GM12878 (cell line): ENCODE measurements at regions not wholly inside any gene's neighbourhood (a gene's known extent, or its start where the extent isn't known, plus 50 kb on each side); places are given as distances from the start of the nearest gene placed in this dataset.

Source experiments
- ATAC-seq: fragments of 200-7000 bp; cut with Tn5 transposase; 3 replicates; pipeline ENCODE4 v1.9.1; 2020; ENCODE audit warnings: mild to moderate bottlenecking, moderate library complexity
- BruUV-seq: library from RNA; stranded (reverse); fragments of 400-500 nt; replicated peaks from 2 replicates; lab custom pipeline; 2021; lab: Mats Ljungman, UMichigan
- CTCF ChIA-PET: fragments of 300-600 bp; sonication (Branson Sonifier 250); formaldehyde crosslinking; extraction: SDS; loops from one replicate; lab custom pipeline; 2021; ENCODE audit warnings: inconsistent platforms; lab: Yijun Ruan, JAX
- POLR2A ChIA-PET: fragments of 350-600 bp; formaldehyde crosslinking; extraction: SDS; loops from one replicate; lab custom pipeline; 2021; ENCODE audit warnings: inconsistent platforms; lab: Charles Lee
- RAD21 ChIA-PET: fragments of 300-600 bp; sonication (Branson Sonifier 250); formaldehyde crosslinking; loops from one replicate; lab custom pipeline; 2023; ENCODE audit warnings: antibody characterized with exemption; ENCODE audit not compliant: unreplicated experiment; lab: Charles Lee
- SMC1A ChIA-PET: fragments of 300-600 bp; sonication (Branson Sonifier 250); formaldehyde crosslinking; loops from one replicate; lab custom pipeline; 2023; ENCODE audit not compliant: unreplicated experiment, uncharacterized antibody; lab: Charles Lee
- DNase-seq: peaks from one replicate; pipeline ENCODE4 v3.0.0-alpha.2; 2011; ENCODE audit warnings: low read depth, low spot score
- FAIRE-seq: peaks from 3 replicates; lab custom pipeline; 2011; peaks lifted over from hg19 to GRCh38; lab: Jason Lieb, UNC
- H2AFZ ChIP-seq: 2 replicates; pipeline ENCODE4 v1.6.0; 2011; ENCODE audit warnings: low read depth, low read length, control low read depth; ENCODE audit not compliant: control insufficient read depth
- H3K27ac ChIP-seq: 2 replicates; pipeline ENCODE4 v1.5.1; 2011; ENCODE audit warnings: control low read depth; ENCODE audit not compliant: control insufficient read depth, insufficient read depth
- H3K27me3 ChIP-seq, 2 experiments: replicated peaks in 1 of 2; 2 replicates each; pipeline versions ENCODE4 v1.6.0 to v1.6.1; 2011; ENCODE audit warnings: low read length in 1 of 2; ENCODE audit not compliant: control insufficient read depth in 2 of 2, insufficient read depth in 2 of 2
- H3K36me3 ChIP-seq, 2 experiments: 2 replicates each; pipeline ENCODE4 v1.5.1; 2011; ENCODE audit warnings: low read length in 1 of 2; ENCODE audit not compliant: control insufficient read depth in 2 of 2, insufficient read depth in 2 of 2
- H3K4me1 ChIP-seq: 2 replicates; pipeline ENCODE4 v1.6.1; 2011; ENCODE audit warnings: mild to moderate bottlenecking, low read length, moderate library complexity, mixed read lengths; ENCODE audit not compliant: control insufficient read depth, insufficient read depth
- H3K4me2 ChIP-seq: 2 replicates; pipeline ENCODE4 v1.6.0; 2011; ENCODE audit warnings: control low read depth; ENCODE audit not compliant: control insufficient read depth, insufficient read depth
- H3K4me3 ChIP-seq: fragments of 200-600 bp; sonication (generic); 2 replicates; pipeline ENCODE4 v1.5.1; 2016
- H3K79me2 ChIP-seq: 2 replicates; pipeline ENCODE4 v1.6.0; 2011; ENCODE audit warnings: low read length; ENCODE audit not compliant: control insufficient read depth, insufficient read depth
- H3K9ac ChIP-seq: 2 replicates; pipeline ENCODE4 v1.8.0; 2011; ENCODE audit warnings: low read length, control low read depth, mixed read lengths; ENCODE audit not compliant: control insufficient read depth, insufficient read depth
- H3K9me3 ChIP-seq: replicated peaks from 3 replicates; pipeline ENCODE4 v1.5.1; 2011; ENCODE audit warnings: mild to moderate bottlenecking, low read length; ENCODE audit not compliant: control insufficient read depth, insufficient read depth
- H4K20me1 ChIP-seq: 2 replicates; pipeline ENCODE4 v1.6.0; 2011; ENCODE audit not compliant: control insufficient read depth, insufficient read depth
- FOXK2 ChIP-seq: fragments of 450-650 bp; IDR thresholded peaks from 2 replicates; pipeline ENCODE4 v1.6.1; 2017; ENCODE audit warnings: mild to moderate bottlenecking, moderate library complexity
- HCFC1 ChIP-seq: fragments of 150-350 bp; IDR thresholded peaks from 2 replicates; pipeline ENCODE4 v1.6.1; 2014; ENCODE audit warnings: low read length
- MYC ChIP-seq: IDR thresholded peaks from 2 replicates; pipeline ENCODE4 v1.6.1; 2011; ENCODE audit warnings: mild to moderate bottlenecking, low read length, moderate library complexity, inconsistent platforms; ENCODE audit not compliant: insufficient read depth, insufficient replicate concordance, insufficient read length, severe bottlenecking
- RAD21 ChIP-seq: IDR thresholded peaks from 2 replicates; pipeline ENCODE4 v1.6.1; 2011; ENCODE audit warnings: mild to moderate bottlenecking, low read depth, low read length, moderate library complexity; ENCODE audit not compliant: insufficient read depth
- RFX5 ChIP-seq: IDR thresholded peaks from 2 replicates; pipeline ENCODE4 v1.6.1; 2011; ENCODE audit warnings: low read depth, low read length, improper control_type of control experiment
- RUNX3 ChIP-seq: IDR thresholded peaks from 2 replicates; pipeline ENCODE4 v1.6.1; 2012; ENCODE audit warnings: low read length, inconsistent platforms
- SMAD5 ChIP-seq: IDR thresholded peaks from 2 replicates; pipeline ENCODE4 v1.6.1; 2016; ENCODE audit warnings: antibody characterized with exemption, low read depth
- STAT1 ChIP-seq: fragments of 450-650 bp; conservative IDR thresholded peaks from 2 replicates; pipeline ENCODE4 v1.6.1; 2014; ENCODE audit warnings: antibody characterized with exemption, mild to moderate bottlenecking
- TARDBP ChIP-seq: IDR thresholded peaks from 2 replicates; pipeline ENCODE4 v1.6.1; 2016; ENCODE audit warnings: borderline replicate concordance
- YBX1 ChIP-seq: fragments of 450-650 bp; IDR thresholded peaks from 2 replicates; pipeline ENCODE4 v1.6.1; 2016; ENCODE audit warnings: antibody characterized with exemption
- ZNF217 ChIP-seq: fragments of 450-650 bp; IDR thresholded peaks from 2 replicates; pipeline ENCODE4 v1.6.1; 2017; ENCODE audit warnings: antibody characterized with exemption, mild to moderate bottlenecking
- WGBS: methylation state at CpG from one replicate; pipeline ENCODE4 v1.1.6; 2016; ENCODE audit warnings: low lambda C conversion rate; ENCODE audit not compliant: insufficient replicate concordance, insufficient coverage; ENCODE audit errors: missing lambda C conversion rate; 5-methylcytosine and 5-hydroxymethylcytosine counted together
- in situ Hi-C: fragments of 300-500 bp; cut with MboI; formaldehyde crosslinking; loops from 9 replicates; pipeline ENCODE4 v1.14.3; 2018; ENCODE audit warnings: mixed read lengths
- intact Hi-C: fragments of 100-400 bp; cut with micrococcal nuclease; formaldehyde crosslinking; loops from one replicate; pipeline ENCODE4 v1.14.2; 2022; ENCODE audit not compliant: unreplicated experiment
- TF ChIP-seq, protein P1 (sequence below): fragments of 450-650 bp; IDR thresholded peaks from 2 replicates; pipeline ENCODE4 v1.6.1; 2014; ENCODE audit warnings: mild to moderate bottlenecking
- TF ChIP-seq, protein P2 (sequence below): fragments of 450-650 bp; formaldehyde crosslinking; IDR thresholded peaks from 2 replicates; pipeline ENCODE4 v1.4.0; 2022; ENCODE audit warnings: mild to moderate bottlenecking, moderate library complexity
- TF ChIP-seq, protein P3 (sequence below), 3 experiments: IDR thresholded peaks in 2 of 3; conservative IDR thresholded peaks in 1 of 3; 2 replicates each; pipeline ENCODE4 v1.5.1; 2011; ENCODE audit warnings: low read depth in 3 of 3, low read length in 3 of 3, mild to moderate bottlenecking in 3 of 3, control low read depth in 2 of 3, moderate library complexity in 2 of 3, inconsistent platforms in 1 of 3, mixed read lengths in 1 of 3; ENCODE audit not compliant: control insufficient read depth in 2 of 3, insufficient read depth in 1 of 3; ENCODE audit errors: extremely low read depth in 1 of 3
- TF ChIP-seq, protein P4 (sequence below): fragments of 450-650 bp; IDR thresholded peaks from 2 replicates; pipeline ENCODE4 v1.6.1; 2017; ENCODE audit warnings: mild to moderate bottlenecking

DNA sequence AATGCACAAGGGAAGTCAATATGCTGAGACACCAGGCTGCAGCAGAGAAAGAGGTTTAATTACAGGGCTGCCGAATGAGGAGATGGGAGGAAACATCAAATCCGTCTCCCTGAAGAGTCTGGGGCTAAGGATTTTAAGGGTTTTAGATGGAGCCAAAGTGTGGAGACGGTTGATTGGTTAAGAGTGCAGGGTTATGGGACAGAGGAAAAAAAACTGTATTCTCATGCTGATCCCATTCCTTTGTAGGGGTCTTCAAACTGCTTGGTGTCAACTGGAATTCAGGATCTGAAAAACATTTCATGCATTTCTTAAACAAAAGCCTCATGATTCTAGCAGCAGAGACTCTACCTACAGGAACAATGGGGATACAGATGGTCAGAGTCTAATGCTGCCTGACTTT, 96.1 kb upstream of the SYNDIG1 start (continued):
- TF ChIP-seq, protein P1, sequence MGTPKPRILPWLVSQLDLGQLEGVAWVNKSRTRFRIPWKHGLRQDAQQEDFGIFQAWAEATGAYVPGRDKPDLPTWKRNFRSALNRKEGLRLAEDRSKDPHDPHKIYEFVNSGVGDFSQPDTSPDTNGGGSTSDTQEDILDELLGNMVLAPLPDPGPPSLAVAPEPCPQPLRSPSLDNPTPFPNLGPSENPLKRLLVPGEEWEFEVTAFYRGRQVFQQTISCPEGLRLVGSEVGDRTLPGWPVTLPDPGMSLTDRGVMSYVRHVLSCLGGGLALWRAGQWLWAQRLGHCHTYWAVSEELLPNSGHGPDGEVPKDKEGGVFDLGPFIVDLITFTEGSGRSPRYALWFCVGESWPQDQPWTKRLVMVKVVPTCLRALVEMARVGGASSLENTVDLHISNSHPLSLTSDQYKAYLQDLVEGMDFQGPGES: no peak
- TF ChIP-seq RAD21 (no peak), MYC (no peak), YBX1 (no peak), STAT1 (no peak)
- TF ChIP-seq, protein P2, sequence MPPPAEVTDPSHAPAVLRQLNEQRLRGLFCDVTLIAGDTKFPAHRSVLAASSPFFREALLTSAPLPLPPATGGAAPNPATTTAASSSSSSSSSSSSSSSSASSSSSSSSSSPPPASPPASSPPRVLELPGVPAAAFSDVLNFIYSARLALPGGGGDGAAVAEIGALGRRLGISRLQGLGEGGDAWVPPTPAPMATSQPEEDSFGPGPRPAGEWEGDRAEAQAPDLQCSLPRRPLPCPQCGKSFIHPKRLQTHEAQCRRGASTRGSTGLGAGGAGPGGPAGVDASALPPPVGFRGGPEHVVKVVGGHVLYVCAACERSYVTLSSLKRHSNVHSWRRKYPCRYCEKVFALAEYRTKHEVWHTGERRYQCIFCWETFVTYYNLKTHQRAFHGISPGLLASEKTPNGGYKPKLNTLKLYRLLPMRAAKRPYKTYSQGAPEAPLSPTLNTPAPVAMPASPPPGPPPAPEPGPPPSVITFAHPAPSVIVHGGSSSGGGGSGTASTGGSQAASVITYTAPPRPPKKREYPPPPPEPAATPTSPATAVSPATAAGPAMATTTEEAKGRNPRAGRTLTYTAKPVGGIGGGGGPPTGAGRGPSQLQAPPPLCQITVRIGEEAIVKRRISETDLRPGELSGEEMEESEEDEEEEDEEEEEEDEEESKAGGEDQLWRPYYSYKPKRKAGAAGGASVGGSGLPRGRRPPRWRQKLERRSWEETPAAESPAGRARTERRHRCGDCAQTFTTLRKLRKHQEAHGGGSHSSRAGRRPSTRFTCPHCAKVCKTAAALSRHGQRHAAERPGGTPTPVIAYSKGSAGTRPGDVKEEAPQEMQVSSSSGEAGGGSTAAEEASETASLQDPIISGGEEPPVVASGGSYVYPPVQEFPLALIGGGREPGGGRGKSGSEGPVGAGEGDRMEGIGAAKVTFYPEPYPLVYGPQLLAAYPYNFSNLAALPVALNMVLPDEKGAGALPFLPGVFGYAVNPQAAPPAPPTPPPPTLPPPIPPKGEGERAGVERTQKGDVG (CRISPR knock-in tag): no peak

DNA sequence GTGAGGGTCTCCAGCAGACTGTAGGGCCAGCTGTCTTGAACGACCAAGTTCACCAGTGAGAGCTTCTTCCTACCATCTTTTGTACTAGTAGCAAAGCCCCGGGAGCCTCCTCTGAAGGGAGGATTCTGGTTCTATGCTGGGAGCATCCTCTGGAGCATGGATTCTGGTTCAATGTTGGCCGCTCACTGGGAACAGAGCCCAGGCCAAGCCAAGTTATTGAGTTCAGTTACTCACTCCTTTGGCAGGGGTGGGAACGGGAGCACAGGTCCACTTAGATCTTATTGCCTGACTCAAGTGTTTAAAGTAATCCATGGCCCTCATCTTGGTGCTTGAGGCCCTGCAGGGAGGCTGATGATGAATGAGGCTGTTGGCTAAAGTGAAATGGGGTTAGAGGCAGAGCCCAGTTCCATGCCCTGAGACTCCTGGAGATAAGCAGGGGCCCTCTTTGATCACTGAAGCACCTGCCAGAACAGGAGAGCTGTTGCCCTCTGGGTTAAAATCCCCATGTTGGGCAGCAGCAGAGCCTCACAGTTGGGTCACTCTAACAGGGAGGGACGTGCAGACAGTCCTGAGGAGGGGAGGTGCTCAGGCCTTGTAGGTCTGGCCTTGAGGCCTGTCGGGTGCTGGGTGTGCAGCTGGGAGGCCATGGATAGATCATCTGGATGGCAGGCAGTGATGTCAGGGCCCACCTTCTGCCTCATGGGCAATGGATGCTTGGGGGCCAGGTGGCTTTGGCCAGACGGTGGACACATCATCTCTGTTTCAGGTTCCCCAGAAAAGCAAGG, 98.3 kb upstream of the SYNDIG1 start:
- ATAC-seq: no peak
- no peaks in the 10 kb centered on the region; the same call in 2 of the 3 replicates for H3K9me3 ChIP-seq
- no peaks in the 10 kb centered on the region for H3K27me3 ChIP-seq
- H3K4me2 ChIP-seq: no peak overlapping the region
- H3K4me3 ChIP-seq: no peak overlapping the region
- ChIA-PET POLR2A (no interaction called here), SMC1A (no interaction called here), CTCF (no interaction called here), RAD21 (no interaction called here)
- no peak for FAIRE-seq
- no peak overlapping the region for H3K27ac ChIP-seq
- DNase-seq: no peak
- no peak overlapping the region for H2AFZ ChIP-seq
- H3K4me1 ChIP-seq: no peaks in the 10 kb centered on the region
- no peak overlapping the region for H3K9ac ChIP-seq
- in situ Hi-C loops: no loop called here
- H4K20me1 ChIP-seq: no peaks in the 10 kb centered on the region
- H3K36me3 ChIP-seq: no peaks in the 10 kb centered on the region
- intact Hi-C loops: no loop called here
- BruUV-seq: no TSS peak
- 0% methylated on average over 7 of the region's 7 CpGs for WGBS
- H3K79me2 ChIP-seq: no peaks in the 10 kb centered on the region
- no peak for TF ChIP-seq FOXK2
- TF ChIP-seq ZNF217: no peak
- no peak for TF ChIP-seq STAT1
- no peak for TF ChIP-seq HCFC1
- TF ChIP-seq, protein P3, sequence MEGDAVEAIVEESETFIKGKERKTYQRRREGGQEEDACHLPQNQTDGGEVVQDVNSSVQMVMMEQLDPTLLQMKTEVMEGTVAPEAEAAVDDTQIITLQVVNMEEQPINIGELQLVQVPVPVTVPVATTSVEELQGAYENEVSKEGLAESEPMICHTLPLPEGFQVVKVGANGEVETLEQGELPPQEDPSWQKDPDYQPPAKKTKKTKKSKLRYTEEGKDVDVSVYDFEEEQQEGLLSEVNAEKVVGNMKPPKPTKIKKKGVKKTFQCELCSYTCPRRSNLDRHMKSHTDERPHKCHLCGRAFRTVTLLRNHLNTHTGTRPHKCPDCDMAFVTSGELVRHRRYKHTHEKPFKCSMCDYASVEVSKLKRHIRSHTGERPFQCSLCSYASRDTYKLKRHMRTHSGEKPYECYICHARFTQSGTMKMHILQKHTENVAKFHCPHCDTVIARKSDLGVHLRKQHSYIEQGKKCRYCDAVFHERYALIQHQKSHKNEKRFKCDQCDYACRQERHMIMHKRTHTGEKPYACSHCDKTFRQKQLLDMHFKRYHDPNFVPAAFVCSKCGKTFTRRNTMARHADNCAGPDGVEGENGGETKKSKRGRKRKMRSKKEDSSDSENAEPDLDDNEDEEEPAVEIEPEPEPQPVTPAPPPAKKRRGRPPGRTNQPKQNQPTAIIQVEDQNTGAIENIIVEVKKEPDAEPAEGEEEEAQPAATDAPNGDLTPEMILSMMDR (IDR thresholded peaks at IDR 0.05 in 2 of 3, conservative IDR thresholded peaks at IDR 0.05 in 1 of 3; ENCODE audit: control insufficient read depth in 2 of 3, extremely low read depth in 1 of 3, insufficient read depth in 1 of 3, low read depth in 3 of 3, low read length in 3 of 3): no peak
- no peak for TF ChIP-seq SMAD5
- no peak for TF ChIP-seq RUNX3
- TF ChIP-seq, protein P4, sequence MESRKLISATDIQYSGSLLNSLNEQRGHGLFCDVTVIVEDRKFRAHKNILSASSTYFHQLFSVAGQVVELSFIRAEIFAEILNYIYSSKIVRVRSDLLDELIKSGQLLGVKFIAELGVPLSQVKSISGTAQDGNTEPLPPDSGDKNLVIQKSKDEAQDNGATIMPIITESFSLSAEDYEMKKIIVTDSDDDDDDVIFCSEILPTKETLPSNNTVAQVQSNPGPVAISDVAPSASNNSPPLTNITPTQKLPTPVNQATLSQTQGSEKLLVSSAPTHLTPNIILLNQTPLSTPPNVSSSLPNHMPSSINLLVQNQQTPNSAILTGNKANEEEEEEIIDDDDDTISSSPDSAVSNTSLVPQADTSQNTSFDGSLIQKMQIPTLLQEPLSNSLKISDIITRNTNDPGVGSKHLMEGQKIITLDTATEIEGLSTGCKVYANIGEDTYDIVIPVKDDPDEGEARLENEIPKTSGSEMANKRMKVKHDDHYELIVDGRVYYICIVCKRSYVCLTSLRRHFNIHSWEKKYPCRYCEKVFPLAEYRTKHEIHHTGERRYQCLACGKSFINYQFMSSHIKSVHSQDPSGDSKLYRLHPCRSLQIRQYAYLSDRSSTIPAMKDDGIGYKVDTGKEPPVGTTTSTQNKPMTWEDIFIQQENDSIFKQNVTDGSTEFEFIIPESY: no peak
- TF ChIP-seq RFX5: no peak
- TF ChIP-seq TARDBP: no peak
